RWPE1 (cell line): ENCODE measurements at regions not wholly inside any gene's neighbourhood (a gene's known extent, or its start where the extent isn't known, plus 50 kb on each side); places are given as distances from the start of the nearest gene placed in this dataset.

ENCODE experiments used
- CTCF ChIA-PET: fragments of 350-600 bp; sonication (Branson Sonifier 250); formaldehyde crosslinking; extraction: SDS; loops from one replicate; lab custom pipeline; 2021; lab: Yijun Ruan, JAX
- POLR2A ChIA-PET: fragments of 400-600 bp; formaldehyde crosslinking; extraction: SDS; loops from one replicate; lab custom pipeline; 2020; ENCODE audit warnings: antibody characterized with exemption; ENCODE audit not compliant: low non-redundant PET; lab: Yijun Ruan, JAX
- DNase-seq: peaks from one replicate; pipeline ENCODE4 v3.0.0; 2012; ENCODE audit warnings: low spot score
- H3K27ac ChIP-seq: fragments of 450-650 bp; 2 replicates; pipeline ENCODE4 v1.5.1; 2017
- TF ChIP-seq, protein P1 (sequence below): fragments of 450-650 bp; conservative IDR thresholded peaks from 2 replicates; pipeline ENCODE4 v1.5.1; 2017; ENCODE audit warnings: low read depth, mild to moderate bottlenecking

DNA sequence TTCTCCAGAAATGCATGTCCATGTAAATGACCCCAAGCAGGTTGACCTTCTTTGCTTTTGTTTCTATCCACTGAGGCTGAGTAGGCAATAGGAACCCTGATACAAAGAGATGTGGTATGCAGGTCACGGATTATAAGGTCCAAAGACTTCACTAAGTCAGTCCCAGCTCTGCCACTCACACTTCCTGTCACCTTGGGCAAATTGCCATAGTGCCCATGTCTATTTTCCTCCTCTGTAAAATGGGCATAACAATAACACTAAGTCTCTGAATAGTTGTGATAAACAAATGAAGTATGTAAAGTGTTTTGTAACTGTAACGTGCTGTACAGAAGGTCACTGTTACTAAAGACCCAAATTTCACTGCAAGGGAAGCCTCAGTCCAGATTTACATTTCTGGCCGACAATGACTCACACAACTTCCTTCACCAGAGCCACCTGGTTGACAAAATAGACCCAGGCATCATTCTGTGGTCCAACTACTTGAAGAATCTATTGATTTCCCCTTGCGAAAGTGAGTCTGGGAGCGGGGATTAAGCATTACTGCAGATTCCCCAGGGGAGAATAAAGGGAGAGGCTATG is 175.4 kb upstream of the LPP start:
- DNase-seq, result no peak

DNA sequence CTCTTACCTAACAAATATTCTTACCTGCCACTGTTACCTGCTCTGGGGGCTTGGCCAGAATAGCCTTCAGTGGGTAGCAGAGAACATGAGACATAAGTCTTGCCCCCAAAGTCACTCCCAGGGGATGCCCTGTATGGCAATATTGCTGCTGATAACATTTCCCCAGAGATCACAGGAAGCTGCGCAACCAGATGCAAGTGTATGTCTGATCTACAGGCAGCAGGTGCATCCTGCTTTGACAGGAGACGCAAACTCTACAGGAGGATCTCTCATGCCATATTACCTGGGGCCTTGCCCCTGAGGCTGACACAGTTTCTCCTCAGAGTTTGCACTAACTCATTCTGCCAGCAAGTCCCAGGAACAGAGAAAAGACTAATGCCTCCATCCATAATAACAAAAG is 174.4 kb upstream of the LPP start:
- no peak for DNase-seq
- CTCF ChIA-PET, result no interaction called here
- POLR2A ChIA-PET, result no interaction called here
- TF ChIP-seq, protein P1, sequence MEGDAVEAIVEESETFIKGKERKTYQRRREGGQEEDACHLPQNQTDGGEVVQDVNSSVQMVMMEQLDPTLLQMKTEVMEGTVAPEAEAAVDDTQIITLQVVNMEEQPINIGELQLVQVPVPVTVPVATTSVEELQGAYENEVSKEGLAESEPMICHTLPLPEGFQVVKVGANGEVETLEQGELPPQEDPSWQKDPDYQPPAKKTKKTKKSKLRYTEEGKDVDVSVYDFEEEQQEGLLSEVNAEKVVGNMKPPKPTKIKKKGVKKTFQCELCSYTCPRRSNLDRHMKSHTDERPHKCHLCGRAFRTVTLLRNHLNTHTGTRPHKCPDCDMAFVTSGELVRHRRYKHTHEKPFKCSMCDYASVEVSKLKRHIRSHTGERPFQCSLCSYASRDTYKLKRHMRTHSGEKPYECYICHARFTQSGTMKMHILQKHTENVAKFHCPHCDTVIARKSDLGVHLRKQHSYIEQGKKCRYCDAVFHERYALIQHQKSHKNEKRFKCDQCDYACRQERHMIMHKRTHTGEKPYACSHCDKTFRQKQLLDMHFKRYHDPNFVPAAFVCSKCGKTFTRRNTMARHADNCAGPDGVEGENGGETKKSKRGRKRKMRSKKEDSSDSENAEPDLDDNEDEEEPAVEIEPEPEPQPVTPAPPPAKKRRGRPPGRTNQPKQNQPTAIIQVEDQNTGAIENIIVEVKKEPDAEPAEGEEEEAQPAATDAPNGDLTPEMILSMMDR, result no peak
- no peak overlapping the region for H3K27ac ChIP-seq

More for the DNA sequence above, 175.4 kb upstream of the LPP start:
- no peak overlapping the region for H3K27ac ChIP-seq
- ChIA-PET POLR2A (no interaction called here), CTCF (no interaction called here)
- TF ChIP-seq, protein P1, result no peak

DNA sequence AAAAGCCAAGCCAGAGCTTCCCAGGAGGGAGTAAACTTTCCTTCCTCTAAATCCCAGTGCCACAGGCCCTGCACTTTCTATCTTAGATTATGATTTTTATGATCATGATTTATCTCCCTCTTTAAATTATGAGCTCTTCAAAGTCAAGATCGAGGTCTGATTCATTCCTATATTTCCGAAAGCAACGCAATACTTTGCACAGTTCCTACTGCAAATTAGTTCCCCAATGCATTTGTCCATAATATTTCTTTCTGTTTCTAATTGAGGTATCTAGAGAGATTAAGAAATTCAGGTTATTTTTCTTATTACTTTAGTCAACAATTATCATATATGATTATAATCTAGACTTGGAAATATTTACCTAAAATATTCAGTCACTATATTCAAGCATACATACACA is 173.1 kb upstream of the LPP start:
- H3K27ac ChIP-seq, result no peak overlapping the region
- CTCF ChIA-PET, result no interaction called here
- DNase-seq, result no peak
- POLR2A ChIA-PET, result no interaction called here
- TF ChIP-seq, protein P1, result no peak

DNA sequence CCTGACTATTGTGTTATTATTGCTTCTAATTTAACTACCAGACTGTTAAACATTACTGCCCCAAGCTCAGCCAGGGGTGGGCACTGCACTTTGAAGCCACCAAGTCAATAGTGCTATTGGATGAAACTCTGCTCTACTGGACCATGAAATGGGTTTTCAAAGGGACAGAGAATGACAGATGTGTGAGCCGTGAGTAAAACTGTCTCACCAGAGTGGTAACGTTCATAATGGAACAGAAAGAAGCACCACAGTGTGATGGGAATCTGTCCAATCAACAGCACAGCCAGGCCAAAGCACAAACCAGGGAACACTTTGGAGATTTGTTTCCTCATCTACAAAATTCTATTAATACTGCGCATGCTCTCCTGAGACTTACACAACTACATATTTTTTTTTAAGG is 171.8 kb upstream of the LPP start:
- no peak overlapping the region for H3K27ac ChIP-seq
- POLR2A ChIA-PET, result no interaction called here
- TF ChIP-seq, protein P1, result no peak
- DNase-seq, result no peak
- CTCF ChIA-PET, result no interaction called here

DNA sequence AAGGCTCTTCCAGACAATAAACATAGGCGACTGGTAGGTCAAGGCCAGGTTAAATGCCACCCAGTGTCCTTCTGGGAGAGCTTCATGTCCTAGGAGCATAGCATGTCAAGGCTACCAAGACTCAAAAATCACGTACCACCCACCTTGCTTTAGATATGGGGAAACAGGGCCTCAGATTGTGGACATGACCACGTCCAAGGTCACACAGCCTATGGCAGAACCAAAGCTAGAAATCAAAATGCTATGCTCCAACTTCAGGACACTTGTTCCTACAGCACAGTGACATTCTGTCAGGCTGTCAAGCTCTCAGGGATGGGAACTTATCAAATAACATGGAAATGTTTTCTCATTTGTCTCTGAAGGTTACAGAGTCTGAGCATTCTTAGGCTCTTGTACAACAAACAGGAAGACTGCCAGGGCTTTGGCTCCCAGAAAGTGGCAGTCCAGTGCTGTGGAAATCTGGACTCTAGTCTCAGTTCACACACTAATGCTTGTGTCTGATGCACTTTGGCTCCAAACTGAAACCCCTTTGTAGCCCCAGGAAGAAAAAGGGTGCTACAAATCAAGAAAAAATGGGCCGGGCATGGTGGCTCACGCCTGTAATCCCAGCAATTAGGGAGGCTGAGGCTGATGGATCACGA is 170.4 kb upstream of the LPP start:
- DNase-seq, result no peak
- TF ChIP-seq, protein P1, result no peak
- H3K27ac ChIP-seq, result no peak overlapping the region
- CTCF ChIA-PET, result interaction anchor here (0.8 kb wide), 1 partner anchor 241 kb away, joined by 3 read pairs; no protein-coding TSS in a partner anchor
- POLR2A ChIA-PET, result no interaction called here

DNA sequence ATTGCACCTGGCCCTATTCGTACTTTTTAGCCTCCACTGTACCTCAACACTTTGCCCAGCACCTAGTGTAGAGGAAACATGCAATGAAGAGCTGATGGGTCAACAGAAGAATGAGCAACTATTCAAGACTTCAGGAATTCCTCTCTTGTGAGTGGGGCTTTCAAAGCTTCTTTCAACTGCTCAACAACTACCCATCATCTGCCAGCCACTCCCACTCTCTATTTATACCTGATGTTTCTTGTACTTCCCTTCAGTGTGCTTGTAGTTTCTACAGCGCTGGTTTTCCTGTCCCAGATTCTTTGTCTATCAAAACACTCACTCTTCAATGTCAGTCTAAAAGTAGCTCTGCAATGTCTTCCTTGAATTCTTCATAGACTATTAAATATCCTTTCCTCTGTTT is 168.3 kb upstream of the LPP start:
- no peak for DNase-seq
- TF ChIP-seq, protein P1, result no peak
- ChIA-PET CTCF (no interaction called here), POLR2A (no interaction called here)
- H3K27ac ChIP-seq, result no peak overlapping the region
